H1 (cell line): ENCODE measurements at regions not wholly inside any gene's neighbourhood (a gene's known extent, or its start where the extent isn't known, plus 50 kb on each side); places are given as distances from the start of the nearest gene placed in this dataset.

ENCODE experiments used
- CTCF ChIA-PET: fragments of 300-600 bp; sonication (Branson Sonifier 250); formaldehyde crosslinking; loops from one replicate; lab custom pipeline; 2021; ENCODE audit not compliant: partially characterized antibody; lab: Charles Lee
- POLR2A ChIA-PET: fragments of 300-600 bp; sonication (Branson Sonifier 250); formaldehyde crosslinking; loops from one replicate; lab custom pipeline; 2021; ENCODE audit warnings: inconsistent platforms; ENCODE audit not compliant: partially characterized antibody; lab: Charles Lee
- DNase-seq, 2 experiments: peaks; one replicate each; pipeline versions ENCODE4 v3.0.0 to v3.0.0-alpha.2; 2010 to 2022; ENCODE audit warnings: low spot score in 2 of 2, low read depth in 1 of 2, mixed read lengths in 1 of 2
- FAIRE-seq: peaks from 2 replicates; lab custom pipeline; 2011; peaks lifted over from hg19 to GRCh38; lab: Jason Lieb, UNC
- H2AFZ ChIP-seq: 2 replicates; pipeline ENCODE4 v1.8.1; 2012; ENCODE audit warnings: low read length, inconsistent platforms
- H2AK5ac ChIP-seq: 2 replicates; pipeline ENCODE4 v1.6.1; 2013; ENCODE audit warnings: low read depth, low read length
- H2BK120ac ChIP-seq: replicated peaks from 2 replicates; pipeline ENCODE3; 2013; ENCODE audit warnings: low read depth, low read length, inconsistent platforms
- H2BK12ac ChIP-seq: 2 replicates; pipeline ENCODE4 v1.6.1; 2013; ENCODE audit warnings: low read depth, low read length
- H2BK15ac ChIP-seq: 2 replicates; pipeline ENCODE4 v1.6.1; 2013; ENCODE audit warnings: low read length
- H2BK20ac ChIP-seq: 2 replicates; pipeline ENCODE4 v1.6.1; 2013; ENCODE audit warnings: low read length
- H2BK5ac ChIP-seq: 2 replicates; pipeline ENCODE4 v1.6.1; 2013; ENCODE audit warnings: low read depth, low read length
- H3K14ac ChIP-seq: 2 replicates; pipeline ENCODE4 v1.6.1; 2013; ENCODE audit warnings: inconsistent platforms; ENCODE audit not compliant: insufficient read length
- H3K18ac ChIP-seq: 2 replicates; pipeline ENCODE4 v1.6.1; 2013; ENCODE audit warnings: low read length; ENCODE audit errors: extremely low read depth
- H3K23ac ChIP-seq: 2 replicates; pipeline ENCODE4 v1.6.1; 2013; ENCODE audit warnings: inconsistent platforms; ENCODE audit not compliant: insufficient read length
- H3K23me2 ChIP-seq: 2 replicates; pipeline ENCODE4 v1.6.1; 2013; ENCODE audit warnings: low read depth, low read length
- H3K27ac ChIP-seq: 2 replicates; pipeline ENCODE4 v1.6.1; 2011; ENCODE audit warnings: low read depth, low read length, inconsistent platforms
- H3K27me3 ChIP-seq, 4 experiments: replicated peaks in 1 of 4; 1 replicate in 1 of 4; 2 replicates in 3 of 4; pipeline versions ENCODE4 v1.6.1 to v1.8.1; 2011 to 2013; ENCODE audit warnings: low read length in 3 of 4, mild to moderate bottlenecking in 3 of 4, inconsistent platforms in 2 of 4, mixed read lengths in 2 of 4, moderate library complexity in 1 of 4; ENCODE audit not compliant: control insufficient read depth in 3 of 4, insufficient read depth in 3 of 4; ENCODE audit errors: extremely low read depth in 1 of 4
- H3K36me3 ChIP-seq, 4 experiments: 2 replicates each; pipeline versions ENCODE4 v1.6.1 to v1.8.1; 2011 to 2013; ENCODE audit warnings: mild to moderate bottlenecking in 4 of 4, low read length in 3 of 4, moderate library complexity in 2 of 4, control low read depth in 1 of 4, inconsistent platforms in 1 of 4; ENCODE audit not compliant: insufficient read depth in 4 of 4, control insufficient read depth in 2 of 4
- H3K4ac ChIP-seq: replicated peaks from 2 replicates; pipeline ENCODE3; 2013; ENCODE audit warnings: low read length, low read depth, mixed read lengths, inconsistent platforms; ENCODE audit not compliant: insufficient read length
- H3K4me1 ChIP-seq, 4 experiments: replicated peaks in 1 of 4; 1 replicate in 1 of 4; 2 replicates in 3 of 4; pipeline versions ENCODE4 v1.6.1 to v1.8.1; 2011 to 2013; ENCODE audit warnings: low read length in 3 of 4, inconsistent platforms in 2 of 4, mixed read lengths in 1 of 4; ENCODE audit not compliant: insufficient read depth in 4 of 4, control insufficient read depth in 3 of 4
- H3K4me2 ChIP-seq, 2 experiments: 2 replicates each; pipeline versions ENCODE4 v1.6.1 to v1.8.1; 2011 to 2013; ENCODE audit warnings: low read depth in 2 of 2, low read length in 2 of 2, control low read depth in 1 of 2, inconsistent platforms in 1 of 2, mild to moderate bottlenecking in 1 of 2; ENCODE audit not compliant: insufficient read depth in 1 of 2
- H3K4me3 ChIP-seq, 4 experiments: fragments of 200-600, 300-600 bp in 1 of 4; sonication (generic), shearing (Covaris generic), sonication (Bioruptor Twin) in 1 of 4; 2 replicates each; pipeline versions ENCODE4 v1.5.1 to v1.8.1; 2011 to 2016; ENCODE audit warnings: low read length in 4 of 4, low read depth in 3 of 4, control low read depth in 2 of 4, inconsistent platforms in 2 of 4, mild to moderate bottlenecking in 2 of 4, mixed read lengths in 1 of 4, moderate library complexity in 1 of 4; ENCODE audit not compliant: insufficient read depth in 2 of 4; ENCODE audit errors: extremely low read depth in 1 of 4
- H3K56ac ChIP-seq: replicated peaks from 2 replicates; pipeline ENCODE3; 2013; ENCODE audit warnings: low read depth, mild to moderate bottlenecking, mixed read lengths, low read length, inconsistent platforms; ENCODE audit not compliant: insufficient read length
- H3K79me1 ChIP-seq: 2 replicates; pipeline ENCODE4 v1.6.1; 2013; ENCODE audit warnings: low read depth, low read length, control low read depth
- H3K79me2 ChIP-seq, 2 experiments: 2 replicates each; pipeline versions ENCODE4 v1.6.1 to v1.8.1; 2012 to 2013; ENCODE audit warnings: low read length in 2 of 2, mild to moderate bottlenecking in 2 of 2, inconsistent platforms in 1 of 2; ENCODE audit not compliant: insufficient read depth in 2 of 2, control insufficient read depth in 1 of 2
- H3K9ac ChIP-seq, 4 experiments: replicated peaks in 1 of 4; 1 replicate in 1 of 4; 2 replicates in 3 of 4; pipeline versions ENCODE4 v1.6.1 to v1.8.1; 2011 to 2013; ENCODE audit warnings: low read depth in 3 of 4, low read length in 3 of 4, control low read depth in 2 of 4, mild to moderate bottlenecking in 2 of 4, moderate library complexity in 2 of 4, inconsistent platforms in 1 of 4; ENCODE audit errors: extremely low read depth in 1 of 4
- H3K9me3 ChIP-seq, 2 experiments: 2 replicates each; pipeline versions ENCODE4 v1.6.1 to v1.8.1; 2012 to 2013; ENCODE audit warnings: mild to moderate bottlenecking in 2 of 2, moderate library complexity in 2 of 2, control low read depth in 1 of 2, inconsistent platforms in 1 of 2, low read depth in 1 of 2, low read length in 1 of 2, mixed read lengths in 1 of 2; ENCODE audit not compliant: insufficient read depth in 2 of 2
- H4K20me1 ChIP-seq, 2 experiments: replicated peaks in 1 of 2; 2 replicates each; pipeline versions ENCODE3 to v1.8.1; 2011 to 2013; ENCODE audit warnings: inconsistent platforms in 2 of 2, low read length in 2 of 2, mild to moderate bottlenecking in 1 of 2; ENCODE audit not compliant: insufficient read depth in 2 of 2, control insufficient read depth in 1 of 2
- H4K5ac ChIP-seq: 2 replicates; pipeline ENCODE4 v1.6.1; 2013; ENCODE audit warnings: low read length, low read depth, mixed read lengths, inconsistent platforms; ENCODE audit not compliant: insufficient read length
- H4K8ac ChIP-seq: 2 replicates; pipeline ENCODE4 v1.8.0; 2013; ENCODE audit warnings: mild to moderate bottlenecking, moderate library complexity, low read length, inconsistent platforms; ENCODE audit not compliant: insufficient read depth; ENCODE audit errors: extremely low read depth
- H4K91ac ChIP-seq: replicated peaks from 2 replicates; pipeline ENCODE3; 2013; ENCODE audit warnings: low read length, mixed read lengths, inconsistent platforms; ENCODE audit not compliant: insufficient read length
- BCL11A ChIP-seq, 2 experiments: IDR thresholded peaks; one replicate each; pipeline ENCODE4 v1.6.1; 2011; ENCODE audit warnings: low read depth in 2 of 2, low read length in 2 of 2, mild to moderate bottlenecking in 2 of 2
- CEBPB ChIP-seq: IDR thresholded peaks from 2 replicates; pipeline ENCODE4 v1.6.1; 2012; ENCODE audit warnings: low read depth, low read length
- CTCF ChIP-seq, 3 experiments: IDR thresholded peaks; 1 replicate in 2 of 3; 2 replicates in 1 of 3; pipeline versions ENCODE4 v1.5.1 to v1.6.1; 2011; ENCODE audit warnings: low read length in 3 of 3, mild to moderate bottlenecking in 3 of 3, inconsistent platforms in 2 of 3, low read depth in 1 of 3, moderate library complexity in 1 of 3; ENCODE audit not compliant: insufficient read depth in 1 of 3; ENCODE audit errors: control extremely low read depth in 1 of 3
- EGR1 ChIP-seq: IDR thresholded peaks from 2 replicates; pipeline ENCODE4 v1.6.1; 2011; ENCODE audit warnings: low read depth, low read length, borderline replicate concordance
- FOSL1 ChIP-seq: IDR thresholded peaks from 2 replicates; pipeline ENCODE4 v1.6.1; 2011; ENCODE audit warnings: mild to moderate bottlenecking, low read depth, low read length, moderate library complexity; ENCODE audit not compliant: insufficient read depth
- HDAC2 ChIP-seq, 2 experiments: fragments of 300-600 bp in 1 of 2; sonication (generic) in 1 of 2; IDR thresholded peaks; 2 replicates each; pipeline ENCODE4 v1.6.1; 2011 to 2012; ENCODE audit warnings: low read depth in 2 of 2, low read length in 2 of 2, mild to moderate bottlenecking in 2 of 2, moderate library complexity in 2 of 2, borderline replicate concordance in 1 of 2, inconsistent platforms in 1 of 2
- KDM1A ChIP-seq: fragments of 200-600, 300-600 bp; sonication (generic); IDR thresholded peaks from 2 replicates; pipeline ENCODE4 v1.7.1; 2016; ENCODE audit warnings: mild to moderate bottlenecking, low read length, borderline replicate concordance
- SIRT6 ChIP-seq: IDR thresholded peaks from one replicate; pipeline ENCODE4 v1.7.1; 2012; ENCODE audit warnings: low read length, inconsistent platforms
- SP1 ChIP-seq: IDR thresholded peaks from 2 replicates; pipeline ENCODE4 v1.6.1; 2011; ENCODE audit warnings: low read depth, low read length
- WGBS, 2 experiments: shearing (Covaris generic) in 1 of 2; methylation state at CpG; one replicate each; pipeline versions ENCODE4 v1.1.6 to v1.1.7; 2013 to 2015; ENCODE audit warnings: low lambda C conversion rate in 2 of 2, mixed read lengths in 2 of 2, inconsistent platforms in 1 of 2, low coverage in 1 of 2, missing lambda C conversion rate in 1 of 2; ENCODE audit not compliant: insufficient replicate concordance in 2 of 2, insufficient coverage in 1 of 2, insufficient read length in 1 of 2; ENCODE audit errors: extremely low coverage in 1 of 2, missing lambda C conversion rate in 1 of 2; 5-methylcytosine and 5-hydroxymethylcytosine counted together

- H3K23ac ChIP-seq: no peak overlapping the region
- H2BK120ac ChIP-seq: no peak overlapping the region
- TF ChIP-seq HDAC2 (IDR thresholded peaks at IDR 0.05; ENCODE audit: borderline replicate concordance in 1 of 2, low read depth in 2 of 2, low read length in 2 of 2): no peak
- TF ChIP-seq SP1: no peak
- TF ChIP-seq CTCF (IDR thresholded peaks at IDR 0.05; ENCODE audit: control extremely low read depth in 1 of 3, insufficient read depth in 1 of 3, low read depth in 1 of 3, low read length in 3 of 3): no peak
- no peak for TF ChIP-seq KDM1A
- TF ChIP-seq CEBPB: no peak
- no peak for TF ChIP-seq EGR1
- no peak for TF ChIP-seq BCL11A (IDR thresholded peaks at IDR 0.05; ENCODE audit: low read depth in 2 of 2, low read length in 2 of 2)
- TF ChIP-seq SIRT6: no peak
- no peak for TF ChIP-seq FOSL1
- CTCF ChIA-PET: interaction anchor here (0.7 to 1.0 kb wide), 4 partner anchors 55 to 1193 kb away, joined by 3 to 4 read pairs (median 3); no protein-coding TSS in a partner anchor
- no peaks in the 10 kb centered on the region for H3K23me2 ChIP-seq
- no peaks in the 10 kb centered on the region for H3K36me3 ChIP-seq
- FAIRE-seq (no peak), DNase-seq (no peak)
- no peak overlapping the region for H4K91ac ChIP-seq
- no peak overlapping the region for H2BK20ac ChIP-seq
- H3K27ac ChIP-seq: no peak overlapping the region
- H2AK5ac ChIP-seq: no peak overlapping the region
- no peak overlapping the region for H3K56ac ChIP-seq
- no peak overlapping the region for H3K9ac ChIP-seq
- 79% methylated on average over 7 of the region's 11 CpGs; no CpG with 5 or more reads in 1 of the 2 experiments for WGBS, 2 experiments
- no peak overlapping the region for H4K8ac ChIP-seq
- H2BK15ac ChIP-seq: no peak overlapping the region
- H3K79me2 ChIP-seq: no peaks in the 10 kb centered on the region
- H3K4me2 ChIP-seq: no peak overlapping the region
- no peaks in the 10 kb centered on the region for H3K79me1 ChIP-seq
- H4K20me1 ChIP-seq: no peaks in the 10 kb centered on the region
- H4K5ac ChIP-seq: no peak overlapping the region
- H3K9me3 ChIP-seq: no peaks in the 10 kb centered on the region
- H2BK5ac ChIP-seq: no peak overlapping the region
- no peak overlapping the region for H2AFZ ChIP-seq
- no peak overlapping the region for H2BK12ac ChIP-seq
- H3K4ac ChIP-seq: no peak overlapping the region
- POLR2A ChIA-PET: no interaction called here
- H3K4me3 ChIP-seq: no peak overlapping the region
- no peaks in the 10 kb centered on the region for H3K27me3 ChIP-seq
- peaks cover 0 to 2% (median 0%) of the 10 kb centered on the region in 4 experiments; a peak in 1 of 7 replicates for H3K4me1 ChIP-seq
- no peak overlapping the region for H3K18ac ChIP-seq
- no peak overlapping the region for H3K14ac ChIP-seq
Observed at GRCh38 chr5:179470201-179470600, 80.2 kb upstream of the RUFY1 start.
